ENCODE measurements at regions not wholly inside any gene's neighbourhood (a gene's known extent, or its start where the extent isn't known, plus 50 kb on each side); places are given as distances from the start of the nearest gene placed in this dataset.

GRCh38 chr5:4570047-4570995 lies 569.8 kb upstream of the ADAMTS16 start:
- TF ChIP-seq CTCF (IDR thresholded peaks at IDR 0.05) (no peak), POLR2A (IDR thresholded peaks at IDR 0.05) (no peak), POLR2AphosphoS5 (IDR thresholded peaks at IDR 0.05; ENCODE audit: insufficient read depth in 1 of 2, low read depth in 1 of 2) (no peak)
